ENCODE measurements at regions not wholly inside any gene's neighbourhood (a gene's known extent, or its start where the extent isn't known, plus 50 kb on each side); places are given as distances from the start of the nearest gene placed in this dataset.
"Not testable (repeated sequence)": the region's sequence is repeated elsewhere in the genome, so short reads cannot be mapped to it uniquely, and the experiment has no call there.

DNA sequence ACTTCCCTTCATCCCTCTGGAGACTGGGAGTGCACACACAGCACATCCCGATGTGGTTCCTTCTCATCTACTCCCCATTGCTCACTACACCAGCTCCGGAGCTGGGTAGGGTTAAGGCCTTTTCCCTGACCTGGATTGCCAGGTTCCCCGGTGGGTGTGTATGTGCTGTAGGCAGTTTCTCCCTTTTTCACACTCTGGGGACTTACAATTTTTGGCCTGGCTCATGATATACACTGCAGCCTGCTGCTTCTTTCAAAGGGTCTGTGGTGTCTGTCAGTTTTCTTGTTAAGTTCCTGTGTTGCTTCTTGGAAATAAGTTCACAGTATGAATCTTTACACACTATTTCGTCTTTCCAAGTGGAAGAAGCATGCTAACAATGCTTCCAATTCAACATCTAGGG, 405.5 kb downstream of the UTRN start:
- ChIA-PET POLR2A (ENCODE audit: low non-redundant PET) (no interaction called here), CTCF (no interaction called here)
- no peak for DNase-seq (ENCODE audit: low spot score)
- no peak overlapping the region for H3K27ac ChIP-seq
- TF ChIP-seq, protein P1, sequence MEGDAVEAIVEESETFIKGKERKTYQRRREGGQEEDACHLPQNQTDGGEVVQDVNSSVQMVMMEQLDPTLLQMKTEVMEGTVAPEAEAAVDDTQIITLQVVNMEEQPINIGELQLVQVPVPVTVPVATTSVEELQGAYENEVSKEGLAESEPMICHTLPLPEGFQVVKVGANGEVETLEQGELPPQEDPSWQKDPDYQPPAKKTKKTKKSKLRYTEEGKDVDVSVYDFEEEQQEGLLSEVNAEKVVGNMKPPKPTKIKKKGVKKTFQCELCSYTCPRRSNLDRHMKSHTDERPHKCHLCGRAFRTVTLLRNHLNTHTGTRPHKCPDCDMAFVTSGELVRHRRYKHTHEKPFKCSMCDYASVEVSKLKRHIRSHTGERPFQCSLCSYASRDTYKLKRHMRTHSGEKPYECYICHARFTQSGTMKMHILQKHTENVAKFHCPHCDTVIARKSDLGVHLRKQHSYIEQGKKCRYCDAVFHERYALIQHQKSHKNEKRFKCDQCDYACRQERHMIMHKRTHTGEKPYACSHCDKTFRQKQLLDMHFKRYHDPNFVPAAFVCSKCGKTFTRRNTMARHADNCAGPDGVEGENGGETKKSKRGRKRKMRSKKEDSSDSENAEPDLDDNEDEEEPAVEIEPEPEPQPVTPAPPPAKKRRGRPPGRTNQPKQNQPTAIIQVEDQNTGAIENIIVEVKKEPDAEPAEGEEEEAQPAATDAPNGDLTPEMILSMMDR (conservative IDR thresholded peaks at IDR 0.05; ENCODE audit: low read depth), result no peak

DNA sequence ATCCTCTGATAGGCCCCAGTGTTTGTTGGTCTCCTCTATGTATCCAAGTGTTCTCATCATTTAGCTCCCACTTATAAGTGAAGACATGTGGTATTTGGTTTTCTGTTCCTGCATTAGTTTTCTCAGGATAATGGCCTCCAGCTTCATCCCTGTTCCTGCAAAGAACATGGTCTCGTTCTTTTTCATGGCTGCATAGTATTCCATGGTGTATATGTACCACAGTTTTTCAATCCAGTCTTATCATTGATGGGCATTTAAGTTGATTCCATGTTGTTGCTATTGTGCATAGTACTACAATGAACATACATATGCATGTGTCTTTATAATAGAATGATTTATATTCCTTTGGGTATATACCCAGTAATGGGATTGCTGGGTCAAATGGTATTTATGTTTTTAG, 406.9 kb downstream of the UTRN start:
- H3K27ac ChIP-seq; POLR2A ChIA-PET (ENCODE audit: low non-redundant PET); CTCF ChIA-PET; DNase-seq (ENCODE audit: low spot score): not testable (repeated sequence)

- ChIA-PET POLR2A (ENCODE audit: low non-redundant PET) (no interaction called here), CTCF (interaction anchor here (0.9 kb wide), 1 partner anchor 938 kb away, joined by 4 read pairs; no protein-coding TSS in a partner anchor)
- no peak overlapping the region for H3K27ac ChIP-seq
- TF ChIP-seq, protein P1 (conservative IDR thresholded peaks at IDR 0.05; ENCODE audit: low read depth), result no peak
- no peak for DNase-seq (ENCODE audit: low spot score)
Measured at GRCh38 chr6:144695858-144696533, 410.9 kb downstream of the UTRN start.

GRCh38 chr6:144696610-144697368, 411.7 kb downstream of the UTRN start:
- H3K27ac ChIP-seq, result no peak overlapping the region
- ChIA-PET CTCF (no interaction called here), POLR2A (ENCODE audit: low non-redundant PET) (no interaction called here)
- TF ChIP-seq, protein P1 (conservative IDR thresholded peaks at IDR 0.05; ENCODE audit: low read depth), result no peak
- DNase-seq (ENCODE audit: low spot score), result no peak

DNA sequence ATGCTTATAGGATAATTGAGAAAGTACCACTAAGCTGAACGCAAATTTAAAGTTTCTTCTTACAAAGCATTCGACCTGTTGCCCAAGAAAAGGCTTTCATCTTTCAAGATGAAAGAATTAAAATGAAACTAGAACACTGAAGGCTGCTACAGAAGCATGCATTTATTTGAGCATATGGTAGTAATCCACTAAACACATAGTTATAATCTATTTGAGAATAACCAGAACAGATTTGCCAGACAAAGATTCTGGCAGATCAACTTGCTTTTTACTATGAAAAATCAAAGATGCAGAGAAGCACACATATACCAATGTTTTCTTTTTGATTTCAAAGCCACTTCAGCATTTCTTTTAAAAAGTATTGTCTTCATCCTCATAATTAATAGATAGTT, 412.2 kb downstream of the UTRN start:
- no peak overlapping the region for H3K27ac ChIP-seq
- DNase-seq (ENCODE audit: low spot score), result no peak
- ChIA-PET POLR2A (ENCODE audit: low non-redundant PET) (no interaction called here), CTCF (no interaction called here)
- TF ChIP-seq, protein P1 (conservative IDR thresholded peaks at IDR 0.05; ENCODE audit: low read depth), result no peak

- TF ChIP-seq, protein P1 (conservative IDR thresholded peaks at IDR 0.05; ENCODE audit: low read depth), result no peak
- DNase-seq (ENCODE audit: low spot score), result no peak
- no peak overlapping the region for H3K27ac ChIP-seq
- CTCF ChIA-PET, result no interaction called here
- POLR2A ChIA-PET (ENCODE audit: low non-redundant PET), result no interaction called here
Measured at GRCh38 chr6:144697801-144698200, 412.7 kb downstream of the UTRN start.

DNA sequence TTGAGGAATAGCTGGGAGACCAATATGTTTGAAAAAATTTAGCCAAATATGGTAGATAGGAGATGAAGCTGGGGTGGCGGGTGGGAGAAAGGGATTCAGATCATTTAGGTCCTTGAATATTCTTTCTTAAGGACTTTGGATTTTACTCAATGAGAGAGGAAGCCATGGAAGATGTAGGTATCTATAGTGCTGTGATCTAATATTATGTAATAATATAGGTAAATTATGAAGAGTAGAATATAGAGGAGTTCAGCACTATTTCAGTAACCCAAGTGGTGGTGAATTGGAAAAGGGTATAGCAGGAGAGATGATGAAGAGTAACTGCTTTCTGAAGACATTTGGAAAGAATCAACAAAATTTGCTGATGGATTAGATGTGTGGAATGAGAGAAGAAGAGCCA, 417.6 kb downstream of the UTRN start:
- H3K27ac ChIP-seq, result no peak overlapping the region
- ChIA-PET POLR2A (ENCODE audit: low non-redundant PET) (no interaction called here), CTCF (no interaction called here)
- DNase-seq (ENCODE audit: low spot score), result no peak
- TF ChIP-seq, protein P1 (conservative IDR thresholded peaks at IDR 0.05; ENCODE audit: low read depth), result no peak

All from RWPE1 (cell line).